HS-27A (cell line): ENCODE measurements at regions not wholly inside any gene's neighbourhood (a gene's known extent, or its start where the extent isn't known, plus 50 kb on each side); places are given as distances from the start of the nearest gene placed in this dataset.
"Not testable (repeated sequence)": the region's sequence is repeated elsewhere in the genome, so short reads cannot be mapped to it uniquely, and the experiment has no call there.

ENCODE experiments used
- DNase-seq: peaks from one replicate; pipeline ENCODE4 v3.0.0-alpha.2; 2012; ENCODE audit warnings: low read depth, missing footprints

DNA sequence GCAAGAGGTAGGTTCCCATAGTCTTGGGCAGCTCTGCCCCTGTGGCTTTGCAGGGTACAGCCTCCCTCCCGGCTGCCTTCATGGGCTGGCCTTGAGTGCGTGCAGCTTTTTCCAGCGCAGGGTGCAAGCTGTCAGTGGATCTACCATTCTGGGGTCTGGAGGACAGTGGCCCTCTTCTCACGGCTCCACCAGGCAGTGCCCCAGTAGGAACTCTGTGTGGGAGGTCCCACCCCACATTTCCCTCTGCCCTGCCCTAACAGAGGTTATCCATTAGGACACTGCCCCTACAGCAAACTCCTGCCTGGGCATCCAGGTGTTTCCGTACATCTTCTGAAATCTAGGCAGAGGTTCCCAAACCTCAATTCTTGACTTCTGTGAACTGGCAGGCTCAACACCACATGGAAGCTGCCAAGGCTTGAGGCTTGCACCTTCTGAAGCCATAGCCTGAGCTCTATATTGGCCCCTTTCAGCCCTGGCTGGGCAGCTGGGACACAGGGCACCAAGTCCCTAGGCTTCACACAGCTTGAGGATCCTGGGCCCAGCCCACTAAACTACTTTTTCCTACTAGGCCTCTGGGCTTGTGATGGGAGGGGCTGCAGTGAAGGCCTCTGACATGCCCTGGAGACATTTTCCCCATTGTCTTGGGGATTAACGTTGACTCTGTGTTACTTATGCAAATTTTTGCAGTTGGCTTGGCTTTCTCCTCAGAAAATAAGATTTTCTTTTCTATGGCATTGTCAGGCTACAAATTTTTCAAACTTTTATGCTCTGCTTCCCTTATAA lies 482.7 kb downstream of the CNTN3 start:
- not testable (repeated sequence) for DNase-seq

GRCh38 chr3:74129611-74130010 lies 484.8 kb downstream of the CNTN3 start:
- DNase-seq: no peak

- DNase-seq: no peak
These were observed 485.4 kb downstream of the CNTN3 start for GRCh38 chr3:74129056-74129455.

- DNase-seq: no peak
These were observed 487.2 kb downstream of the CNTN3 start for GRCh38 chr3:74127256-74127655.

- no peak for DNase-seq
These were observed 489.7 kb downstream of the CNTN3 start for GRCh38 chr3:74124782-74125181.

DNA sequence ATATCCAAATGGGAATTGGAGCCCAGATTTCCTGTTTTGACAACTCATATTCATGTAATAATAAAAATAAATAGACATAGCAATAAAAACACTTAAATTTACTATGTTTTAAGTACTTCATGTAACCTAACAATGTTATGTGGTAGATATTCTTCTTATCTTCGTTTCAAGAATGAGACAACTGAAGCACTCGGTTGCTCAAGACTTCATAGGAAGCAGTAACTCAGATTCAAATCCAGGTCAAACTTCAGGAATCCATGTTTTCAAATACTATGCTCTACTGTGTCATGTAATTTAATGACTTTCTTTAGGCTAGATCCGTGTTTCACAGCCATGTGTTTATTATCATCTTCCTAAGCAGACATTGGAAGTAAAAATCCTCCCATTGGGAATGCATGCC lies 492.2 kb downstream of the CNTN3 start:
- no peak for DNase-seq

DNA sequence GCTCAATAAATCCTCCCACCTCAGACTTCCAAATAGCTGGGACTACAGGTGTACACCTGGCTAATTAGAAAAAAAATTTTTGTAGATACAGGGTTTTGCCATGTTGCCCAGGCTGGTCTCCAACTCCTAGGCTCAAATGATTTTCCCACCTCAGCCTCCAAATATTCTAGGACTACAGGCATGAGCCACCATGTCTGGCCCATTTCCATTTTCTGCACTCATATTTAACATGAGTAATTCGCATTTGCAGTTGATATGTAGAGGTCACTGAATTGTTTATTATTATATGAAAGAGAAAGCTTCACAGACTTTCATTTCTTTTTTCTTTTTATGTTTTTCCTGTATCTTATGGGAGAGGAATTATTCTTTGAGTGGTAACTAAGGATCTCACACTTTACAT lies 492.7 kb downstream of the CNTN3 start:
- DNase-seq: no peak

DNA sequence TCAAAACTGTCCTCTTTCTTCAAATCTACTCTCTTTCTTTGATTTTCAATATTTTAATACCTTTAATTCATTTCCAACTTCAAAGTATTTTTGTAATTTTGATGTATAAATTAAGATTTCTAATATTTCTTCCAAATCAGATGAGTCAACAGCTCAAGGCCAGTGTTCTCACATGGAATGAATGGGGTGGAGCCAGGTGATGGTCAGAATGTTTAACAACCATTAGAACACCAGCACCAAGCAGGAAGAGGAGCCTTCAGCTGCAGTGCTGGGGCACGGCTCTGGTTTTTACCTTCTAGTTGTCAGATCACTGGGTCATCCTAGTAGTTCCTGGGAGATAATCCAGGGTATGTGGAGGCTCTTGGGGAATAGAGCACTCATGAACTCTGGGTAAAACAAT lies 494.5 kb upstream of the PDZRN3 start:
- DNase-seq: no peak

DNA sequence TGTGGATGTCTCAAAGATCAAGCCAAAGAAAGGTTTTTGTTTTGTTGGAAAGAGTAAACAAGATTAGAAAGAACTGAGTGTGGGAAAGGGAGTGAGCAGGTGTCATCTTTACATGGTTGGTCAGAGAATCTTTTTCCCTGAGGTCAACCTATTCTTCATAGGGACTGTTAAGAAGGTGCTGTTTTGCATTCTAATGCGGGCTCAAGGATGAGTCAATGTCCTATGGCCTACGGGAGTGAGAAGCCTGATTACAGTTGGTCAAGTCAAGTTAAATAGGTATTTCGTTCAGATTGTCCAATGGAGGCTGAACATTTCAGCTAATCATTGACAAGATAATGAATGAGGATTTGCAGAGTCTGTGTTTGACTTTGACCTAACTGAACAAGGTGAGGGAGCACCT lies 491.2 kb upstream of the PDZRN3 start:
- no peak for DNase-seq

DNA sequence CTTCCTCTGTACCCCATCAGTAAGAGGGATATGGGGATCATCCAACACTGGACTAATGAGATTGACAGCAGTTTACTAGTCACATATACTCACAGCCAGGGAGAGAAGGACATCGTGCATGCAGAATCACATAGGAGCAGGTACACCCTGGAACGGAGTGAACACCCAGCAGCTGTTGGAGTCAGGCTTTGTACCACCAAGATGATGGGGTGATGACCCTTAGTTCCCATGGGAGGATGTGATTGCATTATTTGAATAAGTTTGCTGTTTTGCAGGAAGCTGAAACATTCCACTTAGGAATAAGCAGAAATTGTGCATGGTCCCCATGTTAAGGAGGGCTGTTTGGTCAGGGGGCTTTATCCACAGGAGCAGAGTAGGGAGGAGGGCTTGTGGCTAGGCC lies 482.7 kb upstream of the PDZRN3 start:
- DNase-seq: no peak

DNA sequence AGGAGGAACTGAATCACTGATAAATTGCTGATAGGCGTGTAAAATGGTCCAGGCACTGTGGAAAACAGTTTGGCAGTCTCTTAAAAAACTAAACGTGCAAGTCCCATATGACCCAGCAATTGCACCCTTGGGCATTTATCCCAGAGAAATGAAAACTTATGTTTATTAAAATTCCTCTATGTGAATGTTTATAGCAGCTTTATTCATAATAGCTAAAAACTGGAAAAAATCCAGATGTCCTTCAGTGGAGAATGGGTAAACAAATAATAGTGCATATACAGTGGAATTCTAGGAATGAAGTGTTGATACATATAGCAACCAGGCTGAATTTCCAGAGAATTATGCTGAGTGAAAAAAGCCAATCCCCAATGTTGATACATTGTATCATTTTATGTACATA lies 482.2 kb upstream of the PDZRN3 start:
- DNase-seq: no peak

DNA sequence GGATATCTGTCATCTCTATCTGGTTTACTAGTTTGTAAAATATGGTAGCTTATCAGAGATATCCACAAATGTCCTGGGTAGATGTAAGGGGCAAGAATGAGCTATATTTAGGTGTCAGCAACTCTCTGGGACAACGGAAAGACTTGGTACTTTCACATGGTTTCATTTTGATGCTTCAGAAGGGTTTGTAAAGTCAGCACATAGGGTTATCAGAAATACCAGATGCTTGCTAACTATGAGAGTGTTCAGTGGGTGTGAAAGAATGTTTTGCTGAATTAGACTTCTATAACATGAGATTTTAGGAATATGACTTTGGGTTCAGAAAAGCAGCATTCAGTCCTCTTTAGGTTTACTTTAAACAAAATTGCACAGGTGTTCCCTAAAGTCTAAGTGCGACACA lies 466.5 kb upstream of the PDZRN3 start:
- no peak for DNase-seq

GRCh38 chr3:74089814-74090213 lies 465.1 kb upstream of the PDZRN3 start:
- no peak for DNase-seq

DNA sequence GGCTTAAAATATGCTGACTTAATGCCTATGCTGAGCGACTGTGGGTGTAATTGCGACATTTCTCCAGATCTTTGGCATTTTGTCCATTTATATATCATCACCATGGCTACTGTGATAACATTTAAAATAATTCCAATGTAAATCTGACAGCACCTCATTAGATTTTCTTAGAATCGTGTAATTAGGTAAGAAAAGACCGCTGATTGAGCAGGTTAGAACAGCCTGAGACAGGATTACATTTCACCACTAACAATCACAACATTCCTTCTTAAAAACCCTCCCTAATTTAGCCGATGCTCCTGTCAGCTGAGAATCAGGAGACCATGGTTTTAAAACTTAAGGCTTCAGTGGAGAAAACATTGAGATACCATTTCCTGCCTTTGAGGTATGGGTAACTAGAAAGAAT lies 455.3 kb upstream of the PDZRN3 start:
- no peak for DNase-seq

DNA sequence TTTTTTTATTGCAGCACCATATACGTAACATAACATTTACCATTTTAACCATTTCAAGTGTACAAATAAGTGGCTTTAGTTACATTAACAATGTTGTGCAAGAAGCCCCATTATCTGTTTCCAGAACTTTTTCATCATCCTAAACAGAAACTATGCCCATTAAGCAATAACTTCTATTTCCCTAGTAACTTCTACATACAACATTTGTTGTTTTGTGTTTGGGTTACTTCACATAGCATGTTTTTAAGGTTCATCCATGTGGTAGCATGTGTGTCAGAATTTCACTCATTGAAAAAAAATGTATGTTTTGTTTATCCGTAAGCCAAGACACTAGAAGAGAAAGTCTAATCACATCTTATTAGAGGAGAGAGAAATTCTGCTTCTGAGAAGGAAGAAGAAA lies 450.5 kb upstream of the PDZRN3 start:
- no peak for DNase-seq

DNA sequence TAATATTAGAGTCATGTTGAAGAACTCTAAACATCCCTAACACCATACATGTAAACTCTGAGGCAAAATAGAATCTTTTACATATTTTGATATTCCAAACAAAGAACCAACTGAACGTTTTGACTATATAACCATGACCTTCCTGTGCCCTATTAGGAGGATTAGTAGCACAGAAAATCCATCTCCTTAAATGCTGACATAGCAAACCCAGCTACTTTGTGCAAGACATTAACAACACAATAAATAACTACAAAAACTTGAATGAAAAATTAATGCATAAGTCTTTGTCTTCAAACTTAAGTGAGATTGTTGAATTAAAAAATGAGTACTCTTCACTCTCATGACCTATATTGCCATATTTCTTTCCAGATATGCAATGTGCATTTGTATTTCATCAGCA lies 450.0 kb upstream of the PDZRN3 start:
- DNase-seq: no peak

GRCh38 chr3:74067296-74067695 lies 442.6 kb upstream of the PDZRN3 start:
- DNase-seq: no peak

DNA sequence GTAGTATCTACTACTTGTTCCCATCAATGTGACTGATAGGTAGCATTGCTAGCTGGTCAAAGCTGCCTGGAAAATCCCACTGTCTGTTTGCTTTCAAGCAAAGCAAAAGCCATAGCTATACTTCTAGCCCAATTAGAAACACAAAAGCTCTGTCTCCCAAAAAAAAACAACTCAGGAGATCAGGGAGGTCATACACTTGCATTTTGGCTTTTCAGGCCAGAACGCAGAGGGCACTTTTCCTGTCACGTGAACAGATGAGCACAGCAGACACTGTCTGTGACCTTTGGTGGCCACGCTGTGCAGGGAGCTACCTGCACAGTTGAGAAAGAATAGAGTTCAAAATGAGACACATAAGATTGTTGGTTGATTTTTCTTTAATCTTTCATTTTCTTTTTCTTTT lies 441.7 kb upstream of the PDZRN3 start:
- no peak for DNase-seq

- no peak for DNase-seq
These were observed 435.3 kb upstream of the PDZRN3 start for GRCh38 chr3:74059923-74060600.

DNA sequence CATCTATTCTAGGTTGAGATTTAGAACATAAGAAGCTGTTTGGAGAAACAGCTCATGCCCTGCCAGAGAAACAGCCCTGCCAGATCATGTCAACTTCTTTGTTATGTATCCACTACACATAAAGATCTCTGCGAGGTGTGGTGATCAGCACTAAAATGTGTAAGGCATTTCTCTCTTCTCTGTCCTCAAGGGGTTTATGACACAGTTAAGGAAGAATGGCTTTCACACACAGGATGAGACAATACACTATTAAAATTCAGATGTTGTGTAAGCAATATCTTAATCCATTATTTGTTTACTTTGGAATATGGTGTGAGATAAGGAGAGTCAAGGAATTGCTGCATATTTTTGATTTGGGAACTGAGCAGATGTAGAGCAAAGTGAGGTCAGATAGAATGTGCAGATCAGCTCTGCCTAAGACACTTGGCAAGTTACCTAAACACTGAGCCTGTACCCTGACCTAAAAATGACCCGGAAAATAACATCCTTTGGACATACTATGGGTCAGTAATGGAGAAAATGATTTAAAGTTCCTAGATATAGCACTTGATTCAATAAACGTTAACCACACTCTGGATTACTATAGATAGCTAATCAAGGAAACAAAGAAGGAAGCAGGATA lies 434.7 kb upstream of the PDZRN3 start:
- DNase-seq: no peak

- DNase-seq: no peak
These were observed 432.4 kb upstream of the PDZRN3 start for GRCh38 chr3:74057169-74057568.

DNA sequence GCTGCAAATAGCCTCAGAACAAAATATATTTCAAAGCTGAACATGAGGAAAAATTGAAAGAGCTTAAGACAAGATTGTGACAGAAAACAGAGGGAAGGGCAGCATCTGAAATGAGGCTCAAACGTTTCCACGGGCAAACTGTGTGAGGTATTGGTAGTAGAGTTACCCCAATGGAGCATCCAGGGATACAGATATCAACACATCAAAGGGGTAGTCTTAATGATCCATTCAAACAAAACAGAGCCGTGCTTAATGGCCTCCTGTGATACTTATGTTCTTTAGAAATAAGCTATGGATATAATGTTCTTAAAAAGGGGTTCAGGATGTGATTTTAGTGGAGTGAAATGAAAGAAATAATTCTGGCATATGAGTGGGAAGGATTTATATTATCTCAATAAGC lies 430.3 kb upstream of the PDZRN3 start:
- DNase-seq: no peak

GRCh38 chr3:74054566-74054965 lies 429.8 kb upstream of the PDZRN3 start:
- DNase-seq: no peak
